ENCODE measurements at regions not wholly inside any gene's neighbourhood (a gene's known extent, or its start where the extent isn't known, plus 50 kb on each side); places are given as distances from the start of the nearest gene placed in this dataset.

DNA sequence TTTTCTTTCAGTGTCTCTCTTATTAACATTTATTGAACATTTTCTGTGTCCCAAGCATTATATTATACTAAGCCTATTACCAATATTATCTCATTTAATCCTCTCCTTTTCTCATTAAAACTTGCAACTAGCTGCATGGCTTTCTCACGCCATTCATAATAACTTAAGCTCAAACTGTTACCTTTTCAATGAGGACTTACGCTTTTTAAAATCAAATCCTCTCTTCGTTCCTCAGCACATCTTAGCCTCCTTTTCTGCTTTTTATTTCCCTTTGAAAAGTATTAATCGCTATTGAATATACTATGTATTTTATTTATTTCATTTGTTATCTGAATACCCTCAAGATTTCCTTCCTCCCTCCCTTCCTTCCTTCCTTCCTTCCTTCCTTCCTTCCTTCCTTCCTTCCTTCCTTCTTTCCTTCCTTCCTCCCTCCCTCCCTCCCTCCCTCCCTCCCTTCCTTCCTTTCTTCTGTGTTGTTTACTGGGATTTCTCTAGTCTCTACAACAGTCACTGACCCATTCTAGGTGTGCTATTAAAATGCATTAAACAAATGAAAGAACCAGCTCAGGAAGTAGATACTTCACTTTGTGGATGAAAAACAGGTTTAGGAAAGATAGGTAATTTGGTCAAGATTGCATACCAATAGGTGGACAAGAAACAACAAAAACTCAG is 294.1 kb upstream of the TUT7 start:
- H3K4me3 ChIP-seq (ENCODE audit: control insufficient read depth, low read depth, low read length): no peak overlapping the region
- no peak for DNase-seq (ENCODE audit: low read depth)
- TF ChIP-seq, protein P1, sequence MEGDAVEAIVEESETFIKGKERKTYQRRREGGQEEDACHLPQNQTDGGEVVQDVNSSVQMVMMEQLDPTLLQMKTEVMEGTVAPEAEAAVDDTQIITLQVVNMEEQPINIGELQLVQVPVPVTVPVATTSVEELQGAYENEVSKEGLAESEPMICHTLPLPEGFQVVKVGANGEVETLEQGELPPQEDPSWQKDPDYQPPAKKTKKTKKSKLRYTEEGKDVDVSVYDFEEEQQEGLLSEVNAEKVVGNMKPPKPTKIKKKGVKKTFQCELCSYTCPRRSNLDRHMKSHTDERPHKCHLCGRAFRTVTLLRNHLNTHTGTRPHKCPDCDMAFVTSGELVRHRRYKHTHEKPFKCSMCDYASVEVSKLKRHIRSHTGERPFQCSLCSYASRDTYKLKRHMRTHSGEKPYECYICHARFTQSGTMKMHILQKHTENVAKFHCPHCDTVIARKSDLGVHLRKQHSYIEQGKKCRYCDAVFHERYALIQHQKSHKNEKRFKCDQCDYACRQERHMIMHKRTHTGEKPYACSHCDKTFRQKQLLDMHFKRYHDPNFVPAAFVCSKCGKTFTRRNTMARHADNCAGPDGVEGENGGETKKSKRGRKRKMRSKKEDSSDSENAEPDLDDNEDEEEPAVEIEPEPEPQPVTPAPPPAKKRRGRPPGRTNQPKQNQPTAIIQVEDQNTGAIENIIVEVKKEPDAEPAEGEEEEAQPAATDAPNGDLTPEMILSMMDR (conservative IDR thresholded peaks at IDR 0.05; ENCODE audit: control insufficient read depth, insufficient read depth, low read depth, low read length): no peak

DNA sequence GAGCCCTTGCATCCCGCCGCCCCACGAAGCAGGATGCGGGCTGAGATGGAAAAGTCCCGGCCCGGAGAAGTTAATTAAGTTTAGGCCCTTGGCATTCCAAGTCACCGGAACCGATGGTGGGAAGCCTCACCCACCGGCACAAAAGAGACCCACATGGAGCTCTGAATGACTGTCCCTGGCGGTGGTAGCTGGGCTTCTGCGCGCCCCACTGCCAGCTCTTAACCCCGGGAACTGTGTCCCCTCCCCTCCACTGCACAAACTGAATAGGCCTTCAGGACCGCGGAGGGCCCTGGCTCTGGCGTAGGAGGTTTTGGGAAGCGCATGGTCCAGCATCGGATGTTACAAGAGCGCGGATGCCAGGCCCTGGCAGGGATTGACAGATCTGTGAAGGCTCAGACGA is 291.1 kb upstream of the TUT7 start:
- no peak for DNase-seq (ENCODE audit: low read depth)
- TF ChIP-seq, protein P1 (conservative IDR thresholded peaks at IDR 0.05; ENCODE audit: control insufficient read depth, insufficient read depth, low read depth, low read length): no peak

DNA sequence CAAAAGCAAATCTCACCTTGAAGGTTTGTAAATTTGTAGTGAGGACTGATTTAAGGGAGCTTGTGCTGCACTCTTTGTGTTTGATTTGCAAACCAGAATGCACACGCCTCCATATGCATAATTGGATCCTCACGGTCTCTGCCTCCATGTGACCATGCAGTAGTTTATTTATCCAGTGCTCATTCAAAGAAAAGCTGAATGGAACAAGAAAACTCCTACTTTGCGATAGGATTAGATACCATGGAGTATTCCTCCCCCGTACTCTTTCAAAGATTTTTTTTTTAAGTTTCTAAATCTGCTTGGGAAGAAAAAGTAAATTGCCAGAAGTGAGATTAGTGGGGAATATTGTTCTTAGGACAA is 290.4 kb upstream of the TUT7 start:
- DNase-seq (ENCODE audit: low read depth): no peak
- TF ChIP-seq, protein P1 (conservative IDR thresholded peaks at IDR 0.05; ENCODE audit: control insufficient read depth, insufficient read depth, low read depth, low read length): no peak
- H3K4me3 ChIP-seq (ENCODE audit: control insufficient read depth, low read depth, low read length): no peak overlapping the region

More for the DNA sequence above, 291.1 kb upstream of the TUT7 start:
- H3K4me3 ChIP-seq (ENCODE audit: control insufficient read depth, low read depth, low read length): no peak overlapping the region

DNA sequence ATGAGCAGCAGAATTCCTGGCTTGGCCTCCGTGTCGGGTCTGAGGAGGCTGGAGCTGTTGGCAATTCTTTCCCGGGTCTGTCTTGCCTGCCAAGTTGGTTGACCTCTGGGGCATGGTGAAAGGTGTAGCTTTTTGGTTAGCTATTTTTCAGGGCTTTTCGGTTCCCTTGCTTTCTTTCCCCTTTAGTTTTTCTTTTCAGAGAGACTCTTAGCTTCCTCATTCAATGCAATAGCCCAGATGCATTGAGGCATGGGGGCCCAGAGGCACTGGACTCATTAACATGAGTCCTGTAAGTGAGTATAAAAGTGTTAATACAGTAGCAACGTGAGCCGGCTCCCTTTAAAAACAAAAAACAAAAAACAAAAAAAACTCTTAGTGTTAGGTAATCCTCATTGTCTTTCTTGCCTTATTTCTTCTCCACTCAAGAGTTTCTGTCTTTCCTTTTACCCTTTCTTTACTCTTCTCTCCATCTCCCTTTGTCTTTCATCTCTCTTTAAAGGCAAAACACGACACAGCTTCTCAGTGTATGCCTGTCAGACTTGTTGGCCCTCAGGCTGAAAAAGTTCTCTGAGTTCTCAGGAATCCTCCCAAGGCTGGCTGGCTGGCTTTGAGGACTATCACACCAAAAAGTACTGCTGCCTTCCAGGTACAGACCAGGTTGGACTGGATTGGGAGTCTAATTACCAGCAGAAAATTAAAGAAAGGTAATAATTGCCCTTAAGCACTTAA is 289.9 kb upstream of the TUT7 start:
- no peak overlapping the region for H3K4me3 ChIP-seq (ENCODE audit: control insufficient read depth, low read depth, low read length)
- TF ChIP-seq, protein P1 (conservative IDR thresholded peaks at IDR 0.05; ENCODE audit: control insufficient read depth, insufficient read depth, low read depth, low read length): no peak
- no peak for DNase-seq (ENCODE audit: low read depth)

DNA sequence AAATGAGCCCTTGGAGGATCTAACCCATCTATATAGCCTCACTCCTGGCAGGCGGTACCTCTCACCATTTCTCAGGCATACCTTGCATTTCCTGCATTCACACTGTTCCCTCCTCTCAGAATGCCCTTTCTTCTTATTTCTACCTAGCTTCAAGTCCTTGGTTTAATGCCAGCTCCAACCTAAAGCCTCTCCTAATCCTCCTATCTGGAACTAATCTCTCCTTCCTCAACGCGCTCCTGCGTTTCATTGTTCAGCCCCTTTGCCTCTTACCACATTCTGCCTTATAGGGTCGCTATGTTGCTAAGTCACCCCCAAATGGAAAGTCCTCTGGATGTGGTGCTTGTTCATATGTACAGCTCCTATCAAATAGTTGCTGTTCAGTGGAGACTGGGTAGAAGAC is 288.5 kb upstream of the TUT7 start:
- TF ChIP-seq, protein P1 (conservative IDR thresholded peaks at IDR 0.05; ENCODE audit: control insufficient read depth, insufficient read depth, low read depth, low read length): no peak
- DNase-seq (ENCODE audit: low read depth): no peak
- no peak overlapping the region for H3K4me3 ChIP-seq (ENCODE audit: control insufficient read depth, low read depth, low read length)

DNA sequence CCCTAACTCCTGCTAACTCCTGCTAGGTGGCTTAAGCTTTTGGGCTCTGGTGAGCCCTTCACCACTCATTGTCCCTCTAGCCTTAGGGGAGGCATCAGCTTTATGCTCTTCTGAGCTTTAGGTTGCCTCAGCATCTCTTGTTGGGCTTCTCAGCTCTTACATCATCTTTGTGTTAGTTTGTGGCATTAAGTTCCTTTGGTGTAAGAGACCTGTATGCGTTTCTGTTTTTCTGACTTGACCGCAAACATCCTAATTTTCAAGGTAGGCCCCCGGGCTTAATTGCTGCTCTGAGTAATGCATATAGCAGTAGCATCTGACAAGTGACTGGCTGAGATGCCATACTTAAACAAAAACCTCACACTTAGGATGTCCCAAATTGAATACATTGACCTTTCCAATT is 287.8 kb upstream of the TUT7 start:
- TF ChIP-seq, protein P1 (conservative IDR thresholded peaks at IDR 0.05; ENCODE audit: control insufficient read depth, insufficient read depth, low read depth, low read length): no peak
- no peak for DNase-seq (ENCODE audit: low read depth)

More for the DNA sequence above, 287.8 kb upstream of the TUT7 start:
- no peak overlapping the region for H3K4me3 ChIP-seq (ENCODE audit: control insufficient read depth, low read depth, low read length)
